ENCODE measurements at regions not wholly inside any gene's neighbourhood (a gene's known extent, or its start where the extent isn't known, plus 50 kb on each side); places are given as distances from the start of the nearest gene placed in this dataset.

DNA sequence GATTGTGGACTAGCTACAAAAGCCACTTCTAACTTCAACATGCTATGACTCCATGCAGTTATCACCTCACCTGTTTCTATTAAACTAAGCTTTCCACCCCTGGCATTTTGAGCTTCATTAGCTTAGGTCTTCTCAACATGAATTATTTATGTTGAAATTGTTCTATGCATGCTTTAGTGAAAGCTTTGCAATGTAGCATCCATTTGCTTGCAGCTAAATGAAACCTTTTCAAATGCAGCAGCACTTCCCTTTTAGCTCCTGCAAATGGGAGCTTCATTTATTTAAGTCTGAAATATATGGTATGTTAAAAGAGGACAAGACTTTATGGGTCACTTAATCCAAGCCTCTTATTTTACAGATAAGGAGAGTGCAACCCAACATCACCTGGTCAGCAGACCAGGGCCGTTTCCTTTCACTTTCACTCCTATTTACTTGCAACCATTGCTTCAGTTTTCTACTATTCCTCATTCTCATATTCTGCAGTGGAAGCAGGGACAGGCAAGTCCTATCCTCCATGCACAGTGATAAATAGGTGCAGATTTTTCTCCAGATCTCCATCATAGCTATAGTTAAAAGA is 56.4 kb upstream of the SAMSN1 start:
- DNase-seq = no peak

- no peak for DNase-seq
Observed at GRCh38 chr21:14600569-14601297, 54.6 kb upstream of the SAMSN1 start.

GRCh38 chr21:14598065-14598464 is 52.0 kb upstream of the SAMSN1 start:
- no peak for DNase-seq
